ENCODE measurements at regions not wholly inside any gene's neighbourhood (a gene's known extent, or its start where the extent isn't known, plus 50 kb on each side); places are given as distances from the start of the nearest gene placed in this dataset.
A peak's percentile ranks its signal among the peaks of the same experiment; 100 is the strongest.

- DNase-seq (no peak), ATAC-seq (ENCODE audit: poor library complexity) (no peak)
- Mint-ChIP-seq H3K9me3 (no peaks in the 10 kb centered on the region), H3K36me3 (ENCODE audit: low read depth) (no peaks in the 10 kb centered on the region), H3K4me3 (no peak overlapping the region), H3K27ac (no peak overlapping the region), H3K27me3 (no peaks in the 10 kb centered on the region), H3K4me1 (ENCODE audit: low read depth) (no peaks in the 10 kb centered on the region)
- no peak for TF ChIP-seq CTCF (IDR thresholded peaks at IDR 0.05)
- intact Hi-C loops (cut with DNase I, micrococcal nuclease): loop anchor here (1.0 to 10.0 kb wide), 9 partner anchors 266 to 1449 kb away; partner anchors contain the start of genes LTV1 (in 2 of the 2) and SF3B5 (in 2 of the 2)
- ChIA-PET POLR2A (interaction anchor here (0.6 to 2.3 kb wide), 10 partner anchors 30 to 489 kb away, joined by 3 to 12 read pairs (median 6); partner anchors contain the start of genes FUCA2, LTV1 and PLAGL1), CTCF (interaction anchor here (0.6 to 2.3 kb wide), 32 partner anchors 9 to 1101 kb away, joined by 3 to 31 read pairs (median 4); partner anchors contain the start of genes FUCA2 and LTV1)
- H3K27ac ChIP-seq (ENCODE audit: low read depth in 1 of 2, low read length in 2 of 2): no peak overlapping the region
- H3K4me1 ChIP-seq (ENCODE audit: insufficient read depth, low read length): no peaks in the 10 kb centered on the region
- H3K9me3 ChIP-seq (ENCODE audit: control insufficient read depth in 1 of 2, insufficient read depth in 1 of 2, low read length in 2 of 2): peaks cover 0 to 5% of the 10 kb centered on the region in 2 experiments
- no peaks in the 10 kb centered on the region for H3K27me3 ChIP-seq (ENCODE audit: control insufficient read depth in 1 of 2, insufficient read depth in 2 of 2, low read length in 2 of 2)
- no peaks in the 10 kb centered on the region for H3K36me3 ChIP-seq (ENCODE audit: insufficient read depth, low read length)
- no peak overlapping the region for H3K4me3 ChIP-seq (ENCODE audit: low read length)
Observed at GRCh38 chr6:143575901-143576426, 64.4 kb upstream of the FUCA2 start.

GRCh38 chr6:143575440-143575839 lies 63.9 kb upstream of the FUCA2 start:
- Histone ChIP-seq H3K9me3 (ENCODE audit: control insufficient read depth in 1 of 2, insufficient read depth in 1 of 2, low read length in 2 of 2) (peaks cover 0 to 5% of the 10 kb centered on the region in 2 experiments), H3K4me3 (ENCODE audit: low read length) (no peak overlapping the region), H3K27ac (ENCODE audit: low read depth in 1 of 2, low read length in 2 of 2) (no peak overlapping the region), H3K36me3 (ENCODE audit: insufficient read depth, low read length) (no peaks in the 10 kb centered on the region), H3K27me3 (ENCODE audit: control insufficient read depth in 1 of 2, insufficient read depth in 2 of 2, low read length in 2 of 2) (no peaks in the 10 kb centered on the region), H3K4me1 (ENCODE audit: insufficient read depth, low read length) (no peaks in the 10 kb centered on the region)
- Mint-ChIP-seq H3K4me3 (no peak overlapping the region), H3K27ac (no peak overlapping the region), H3K27me3 (no peaks in the 10 kb centered on the region), H3K4me1 (ENCODE audit: low read depth) (no peaks in the 10 kb centered on the region), H3K36me3 (ENCODE audit: low read depth) (no peaks in the 10 kb centered on the region), H3K9me3 (no peaks in the 10 kb centered on the region)
- CTCF ChIA-PET: interaction anchor here (0.6 to 2.3 kb wide), 35 partner anchors 9 to 1101 kb away, joined by 3 to 31 read pairs (median 4); partner anchors contain the start of genes FUCA2 and LTV1
- intact Hi-C loops (cut with DNase I, micrococcal nuclease): loop anchor here (1.0 to 10.0 kb wide), 9 partner anchors 267 to 1449 kb away; partner anchors contain the start of genes LTV1 (in 2 of the 2) and SF3B5 (in 2 of the 2)
- peak; percentile 85 for TF ChIP-seq CTCF (IDR thresholded peaks at IDR 0.05)
- POLR2A ChIA-PET: interaction anchor here (0.6 to 2.3 kb wide), 11 partner anchors 29 to 489 kb away, joined by 3 to 12 read pairs (median 5); partner anchors contain the start of genes FUCA2, LTV1 and PLAGL1
- peak; percentile 99 for ATAC-seq (ENCODE audit: poor library complexity)
- DNase-seq: peak in 11 of 14 experiments; percentile 18 to 85 (median 41)

GRCh38 chr6:143570147-143570853 lies 58.8 kb upstream of the FUCA2 start:
- Mint-ChIP-seq H3K27ac (no peak overlapping the region), H3K27me3 (no peaks in the 10 kb centered on the region), H3K4me1 (ENCODE audit: low read depth) (peaks cover 16% of the 10 kb centered on the region), H3K4me3 (no peak overlapping the region), H3K36me3 (ENCODE audit: low read depth) (no peaks in the 10 kb centered on the region), H3K9me3 (no peaks in the 10 kb centered on the region)
- no peak for TF ChIP-seq CTCF (IDR thresholded peaks at IDR 0.05)
- DNase-seq: no peak
- ChIA-PET POLR2A (interaction anchor here (0.7 to 1.0 kb wide), 2 partner anchors 19 to 168 kb away, joined by 3 read pairs; no protein-coding TSS in a partner anchor), CTCF (interaction anchor here (1.1 to 1.3 kb wide), 4 partner anchors 29 to 443 kb away, joined by 3 to 4 read pairs (median 3); no protein-coding TSS in a partner anchor)
- intact Hi-C loops (cut with DNase I, micrococcal nuclease): loop anchor here (5.0 to 10.0 kb wide), 6 partner anchors 372 to 1455 kb away; partner anchors contain the start of gene SF3B5 (in 2 of the 2)
- no peaks in the 10 kb centered on the region for H3K36me3 ChIP-seq (ENCODE audit: insufficient read depth, low read length)
- peaks cover 10% of the 10 kb centered on the region for H3K4me1 ChIP-seq (ENCODE audit: insufficient read depth, low read length)
- no peak for ATAC-seq (ENCODE audit: poor library complexity)
- no peak overlapping the region for H3K4me3 ChIP-seq (ENCODE audit: low read length)
- no peaks in the 10 kb centered on the region for H3K27me3 ChIP-seq (ENCODE audit: control insufficient read depth in 1 of 2, insufficient read depth in 2 of 2, low read length in 2 of 2)
- peaks cover 0 to 5% of the 10 kb centered on the region in 2 experiments for H3K9me3 ChIP-seq (ENCODE audit: control insufficient read depth in 1 of 2, insufficient read depth in 1 of 2, low read length in 2 of 2)
- no peak overlapping the region for H3K27ac ChIP-seq (ENCODE audit: low read depth in 1 of 2, low read length in 2 of 2)
